Endothelial cell of umbilical vein (primary cell): ENCODE measurements at regions not wholly inside any gene's neighbourhood (a gene's known extent, or its start where the extent isn't known, plus 50 kb on each side); places are given as distances from the start of the nearest gene placed in this dataset.

Experiments
- BruUV-seq: library from RNA; stranded (reverse); fragments of 400-500 nt; replicated peaks from 2 replicates; lab custom pipeline; 2021; lab: Mats Ljungman, UMichigan
- CTCF ChIA-PET: fragments of 300-600, 350-600 bp; sonication (Branson Sonifier 250); formaldehyde crosslinking; loops from one replicate; lab custom pipeline; 2021; ENCODE audit warnings: antibody characterized with exemption, inconsistent platforms; lab: Charles Lee
- POLR2A ChIA-PET: fragments of 300-600, 350-600 bp; sonication (Branson Sonifier 250); formaldehyde crosslinking; loops from one replicate; lab custom pipeline; 2021; ENCODE audit warnings: antibody characterized with exemption, inconsistent platforms; lab: Charles Lee
- DNase-seq: peaks from one replicate; pipeline ENCODE4 v3.0.0-alpha.2; 2011; ENCODE audit warnings: low read depth, low spot score
- FAIRE-seq: peaks from 2 replicates; lab custom pipeline; 2011; peaks lifted over from hg19 to GRCh38; lab: Jason Lieb, UNC
- H2AFZ ChIP-seq: 2 replicates; pipeline ENCODE4 v1.6.0; 2012; ENCODE audit warnings: low read depth, low read length, control low read depth, inconsistent platforms
- H3K27ac ChIP-seq: 2 replicates; pipeline ENCODE4 v1.5.1; 2011; ENCODE audit warnings: low read depth, mild to moderate bottlenecking, control low read depth, low read length, moderate library complexity; ENCODE audit not compliant: insufficient read depth
- H3K27me3 ChIP-seq, 2 experiments: 2 replicates each; pipeline versions ENCODE4 v1.6.0 to v1.6.1; 2011; ENCODE audit warnings: low read length in 2 of 2, mixed read lengths in 1 of 2; ENCODE audit not compliant: control insufficient read depth in 2 of 2, insufficient read depth in 2 of 2
- H3K36me3 ChIP-seq, 2 experiments: 2 replicates in 1 of 2; 3 replicates in 1 of 2; pipeline ENCODE4 v1.5.1; 2011; ENCODE audit warnings: low read length in 2 of 2, mild to moderate bottlenecking in 1 of 2, moderate library complexity in 1 of 2; ENCODE audit not compliant: control insufficient read depth in 2 of 2, insufficient read depth in 2 of 2; ENCODE audit errors: extremely low read depth in 1 of 2
- H3K4me1 ChIP-seq: 3 replicates; pipeline ENCODE4 v1.5.1; 2011; ENCODE audit warnings: mild to moderate bottlenecking, low read length; ENCODE audit not compliant: control insufficient read depth, insufficient read depth; ENCODE audit errors: extremely low read depth
- H3K4me2 ChIP-seq: 2 replicates; pipeline ENCODE4 v1.6.1; 2011; ENCODE audit warnings: low read length, control low read depth, mixed read lengths; ENCODE audit not compliant: insufficient read depth
- H3K4me3 ChIP-seq, 3 experiments: fragments of 200-600 bp in 1 of 3; sonication (generic), shearing (Covaris generic) in 1 of 3; replicated peaks in 1 of 3; 2 replicates each; pipeline ENCODE4 v1.5.1; 2011 to 2016; ENCODE audit warnings: control low read depth in 3 of 3, low read length in 3 of 3, mild to moderate bottlenecking in 2 of 3, inconsistent platforms in 1 of 3, low read depth in 1 of 3, moderate library complexity in 1 of 3; ENCODE audit not compliant: insufficient read depth in 1 of 3
- H3K79me2 ChIP-seq: 2 replicates; pipeline ENCODE4 v1.6.0; 2012; ENCODE audit warnings: low read length, inconsistent platforms; ENCODE audit not compliant: control insufficient read depth, insufficient read depth
- H3K9ac ChIP-seq: replicated peaks from 2 replicates; pipeline ENCODE3; 2011; ENCODE audit warnings: low read length, control low read depth; ENCODE audit not compliant: insufficient read depth; ENCODE audit errors: extremely low read depth
- H3K9me1 ChIP-seq: replicated peaks from 3 replicates; pipeline ENCODE4 v1.6.0; 2011; ENCODE audit warnings: mild to moderate bottlenecking, low read length; ENCODE audit not compliant: control insufficient read depth, insufficient read depth; ENCODE audit errors: extremely low read depth
- H3K9me3 ChIP-seq: replicated peaks from 2 replicates; pipeline ENCODE4 v1.5.1; 2012; ENCODE audit warnings: low read length, inconsistent platforms; ENCODE audit not compliant: control insufficient read depth, insufficient read depth
- H4K20me1 ChIP-seq: replicated peaks from 2 replicates; pipeline ENCODE3; 2011; ENCODE audit warnings: mild to moderate bottlenecking, low read length; ENCODE audit not compliant: control insufficient read depth, insufficient read depth; ENCODE audit errors: extremely low read depth
- EZH2 ChIP-seq: IDR thresholded peaks from 2 replicates; pipeline ENCODE4 v1.6.1; 2012; ENCODE audit warnings: borderline replicate concordance, low read depth, mild to moderate bottlenecking, moderate library complexity, low read length, inconsistent platforms; ENCODE audit not compliant: severe bottlenecking
- FOS ChIP-seq: IDR thresholded peaks from 2 replicates; pipeline ENCODE4 v1.6.1; 2011; ENCODE audit warnings: mild to moderate bottlenecking, low read length, moderate library complexity, borderline replicate concordance; ENCODE audit not compliant: insufficient read depth
- GATA2 ChIP-seq: IDR thresholded peaks from 2 replicates; pipeline ENCODE4 v1.7.0; 2011; ENCODE audit warnings: low read depth, mild to moderate bottlenecking, moderate library complexity, mixed read lengths, low read length; ENCODE audit not compliant: insufficient read length, insufficient read depth
- JUN ChIP-seq: IDR thresholded peaks from 2 replicates; pipeline ENCODE4 v1.6.1; 2011; ENCODE audit warnings: borderline replicate concordance, low read depth; ENCODE audit not compliant: insufficient read length, insufficient read depth
- MYC ChIP-seq: IDR thresholded peaks from one replicate; pipeline ENCODE4 v1.6.1; 2011; ENCODE audit warnings: mild to moderate bottlenecking, low read depth, low read length
- POLR2A ChIP-seq: IDR thresholded peaks from 2 replicates; pipeline ENCODE4 v1.6.1; 2012; ENCODE audit warnings: low read depth, mild to moderate bottlenecking, control low read depth, low read length
- POLR2AphosphoS5 ChIP-seq: IDR thresholded peaks from 2 replicates; pipeline ENCODE4 v1.6.1; 2012; ENCODE audit warnings: low read depth, mild to moderate bottlenecking, control low read depth, low read length, moderate library complexity; ENCODE audit not compliant: insufficient read depth
- dilution Hi-C: fragments of 300-500 bp; cut with MboI; formaldehyde crosslinking; loops from one replicate; pipeline ENCODE4 v1.15.0; 2019; ENCODE audit warnings: low sequenced_read_pairs; ENCODE audit not compliant: extremely low pct_ligation_motif_present
- intact Hi-C: fragments of 100-400 bp; cut with micrococcal nuclease; formaldehyde crosslinking; loops from one replicate; pipeline ENCODE4 v1.10.0; 2022
- TF ChIP-seq, protein P1 (sequence below): IDR thresholded peaks from 2 replicates; pipeline ENCODE4 v1.6.1; 2011; ENCODE audit not compliant: insufficient read depth, insufficient read length
- TF ChIP-seq, protein P2 (sequence below), 2 donors: IDR thresholded peaks; 1 replicate in 1 of 2; 2 replicates in 1 of 2; pipeline ENCODE4 v1.5.1; 2011; ENCODE audit warnings: low read length in 2 of 2, mild to moderate bottlenecking in 2 of 2, moderate library complexity in 2 of 2, control low read depth in 1 of 2, inconsistent platforms in 1 of 2, low read depth in 1 of 2; ENCODE audit not compliant: insufficient read depth in 1 of 2; ENCODE audit errors: extremely low read depth in 1 of 2

DNA sequence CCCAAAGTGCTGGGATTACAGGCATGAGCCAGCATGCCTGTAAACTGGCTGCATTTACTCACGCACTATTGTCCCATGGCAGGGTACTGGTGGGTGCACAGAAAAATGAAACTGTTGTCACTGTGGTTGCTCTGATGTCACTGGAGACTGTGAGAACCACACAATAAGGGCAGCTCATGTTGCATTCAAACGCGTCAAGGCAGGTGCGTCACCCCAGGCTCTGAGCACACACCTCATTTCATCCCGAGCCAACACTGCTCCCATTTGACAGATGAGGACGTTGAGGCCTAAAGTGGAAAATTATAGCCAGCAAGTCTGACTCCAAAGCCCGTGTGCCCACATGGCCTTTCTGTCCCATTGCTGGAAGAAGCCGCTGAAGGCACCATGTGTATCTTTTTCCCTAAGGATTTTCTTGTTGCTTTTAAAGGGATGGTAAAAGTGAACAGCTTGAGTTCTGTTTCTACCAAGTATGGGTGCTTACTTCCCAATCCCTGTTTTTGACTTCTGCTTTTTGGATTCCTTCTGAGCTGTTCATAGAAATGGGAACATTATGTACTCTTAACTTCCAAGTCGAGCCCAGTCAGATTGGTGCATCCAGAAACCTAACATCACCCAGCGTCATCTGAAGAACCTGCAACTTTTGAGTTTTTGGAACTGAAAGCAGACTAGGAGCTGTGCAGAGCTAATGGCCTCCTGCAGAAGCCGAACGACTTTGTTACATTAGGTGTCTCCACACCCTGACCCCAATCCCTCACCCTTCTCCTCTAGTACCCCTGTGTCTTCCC, 60.1 kb upstream of the CARD11 start:
- BruUV-seq: no TSS peak

More for the DNA sequence above, 60.1 kb upstream of the CARD11 start:
- DNase-seq (no peak), FAIRE-seq (no peak)
- peaks cover 0 to 2% of the 10 kb centered on the region in 2 experiments for H3K27me3 ChIP-seq
- no peaks in the 10 kb centered on the region for H3K9me1 ChIP-seq
- H3K36me3 ChIP-seq: no peaks in the 10 kb centered on the region
- ChIA-PET CTCF (no interaction called here), POLR2A (no interaction called here)
- H3K4me1 ChIP-seq: no peaks in the 10 kb centered on the region
- intact Hi-C loops (no loop called here), dilution Hi-C loops (no loop called here)
- no peaks in the 10 kb centered on the region for H4K20me1 ChIP-seq
- no peak for TF ChIP-seq MYC
- no peak for TF ChIP-seq POLR2AphosphoS5
- TF ChIP-seq GATA2: no peak
- no peak for TF ChIP-seq EZH2
- no peak for TF ChIP-seq JUN
- TF ChIP-seq, protein P1, sequence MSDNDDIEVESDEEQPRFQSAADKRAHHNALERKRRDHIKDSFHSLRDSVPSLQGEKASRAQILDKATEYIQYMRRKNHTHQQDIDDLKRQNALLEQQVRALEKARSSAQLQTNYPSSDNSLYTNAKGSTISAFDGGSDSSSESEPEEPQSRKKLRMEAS: no peak
- no peak for TF ChIP-seq POLR2A
- no peak for TF ChIP-seq FOS
- TF ChIP-seq, protein P2, sequence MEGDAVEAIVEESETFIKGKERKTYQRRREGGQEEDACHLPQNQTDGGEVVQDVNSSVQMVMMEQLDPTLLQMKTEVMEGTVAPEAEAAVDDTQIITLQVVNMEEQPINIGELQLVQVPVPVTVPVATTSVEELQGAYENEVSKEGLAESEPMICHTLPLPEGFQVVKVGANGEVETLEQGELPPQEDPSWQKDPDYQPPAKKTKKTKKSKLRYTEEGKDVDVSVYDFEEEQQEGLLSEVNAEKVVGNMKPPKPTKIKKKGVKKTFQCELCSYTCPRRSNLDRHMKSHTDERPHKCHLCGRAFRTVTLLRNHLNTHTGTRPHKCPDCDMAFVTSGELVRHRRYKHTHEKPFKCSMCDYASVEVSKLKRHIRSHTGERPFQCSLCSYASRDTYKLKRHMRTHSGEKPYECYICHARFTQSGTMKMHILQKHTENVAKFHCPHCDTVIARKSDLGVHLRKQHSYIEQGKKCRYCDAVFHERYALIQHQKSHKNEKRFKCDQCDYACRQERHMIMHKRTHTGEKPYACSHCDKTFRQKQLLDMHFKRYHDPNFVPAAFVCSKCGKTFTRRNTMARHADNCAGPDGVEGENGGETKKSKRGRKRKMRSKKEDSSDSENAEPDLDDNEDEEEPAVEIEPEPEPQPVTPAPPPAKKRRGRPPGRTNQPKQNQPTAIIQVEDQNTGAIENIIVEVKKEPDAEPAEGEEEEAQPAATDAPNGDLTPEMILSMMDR (IDR thresholded peaks at IDR 0.05; ENCODE audit: extremely low read depth in 1 of 2, insufficient read depth in 1 of 2, low read depth in 1 of 2, low read length in 2 of 2): no peak
- H3K79me2 ChIP-seq: no peaks in the 10 kb centered on the region
- H3K27ac ChIP-seq: no peak overlapping the region
- H3K9ac ChIP-seq: no peak overlapping the region
- no peaks in the 10 kb centered on the region for H3K9me3 ChIP-seq
- H3K4me3 ChIP-seq: no peak overlapping the region
- H3K4me2 ChIP-seq: no peak overlapping the region
- H2AFZ ChIP-seq: no peak overlapping the region
